GM18861 (cell line): ENCODE measurements at regions not wholly inside any gene's neighbourhood (a gene's known extent, or its start where the extent isn't known, plus 50 kb on each side); places are given as distances from the start of the nearest gene placed in this dataset.

Source experiments
- ATAC-seq: cut with Tn5 transposase; IDR thresholded peaks from one replicate; pipeline ENCODE4 v1.9.1; 2021; ENCODE audit not compliant: unreplicated experiment

- ATAC-seq: no peak
Measured at GRCh38 chrX:114332766-114333165, 251.1 kb upstream of the HTR2C start.

GRCh38 chrX:114334473-114334982, 249.4 kb upstream of the HTR2C start:
- no peak for ATAC-seq

- ATAC-seq: no peak
Measured at GRCh38 chrX:114338870-114339269, 245.0 kb upstream of the HTR2C start.

DNA sequence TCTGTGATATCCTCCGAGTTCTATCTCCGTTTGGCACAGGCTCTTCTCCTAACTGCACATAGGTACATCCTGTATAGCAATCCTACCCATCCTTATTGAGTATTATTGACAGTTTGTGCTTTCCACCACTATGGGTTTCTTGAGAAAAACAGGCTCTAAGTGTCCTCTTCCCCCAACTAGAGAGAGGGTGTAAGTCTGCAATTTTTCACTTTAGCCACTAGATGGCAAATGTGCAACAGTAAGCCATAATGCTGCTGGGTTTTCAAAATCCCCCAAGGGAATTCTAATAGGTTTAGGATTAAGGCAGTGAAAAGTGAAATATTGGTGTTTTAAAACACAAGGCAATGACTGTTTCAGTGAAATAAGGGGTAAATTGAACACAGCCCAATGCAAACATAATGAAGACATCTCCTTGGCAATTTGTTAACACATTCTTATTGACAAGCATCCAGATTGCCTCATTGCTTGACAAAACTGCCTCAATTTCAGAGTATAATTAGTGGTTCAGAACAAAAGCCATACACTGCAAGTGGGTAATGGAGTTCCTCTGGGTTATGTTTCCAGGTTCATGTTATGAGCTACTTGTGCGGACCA, 239.0 kb upstream of the HTR2C start:
- peak; percentile 96 for ATAC-seq

- no peak for ATAC-seq
Measured at GRCh38 chrX:114361076-114361725, 222.7 kb upstream of the HTR2C start.

- no peak for ATAC-seq
Measured at GRCh38 chrX:114363346-114363745, 220.5 kb upstream of the HTR2C start.

DNA sequence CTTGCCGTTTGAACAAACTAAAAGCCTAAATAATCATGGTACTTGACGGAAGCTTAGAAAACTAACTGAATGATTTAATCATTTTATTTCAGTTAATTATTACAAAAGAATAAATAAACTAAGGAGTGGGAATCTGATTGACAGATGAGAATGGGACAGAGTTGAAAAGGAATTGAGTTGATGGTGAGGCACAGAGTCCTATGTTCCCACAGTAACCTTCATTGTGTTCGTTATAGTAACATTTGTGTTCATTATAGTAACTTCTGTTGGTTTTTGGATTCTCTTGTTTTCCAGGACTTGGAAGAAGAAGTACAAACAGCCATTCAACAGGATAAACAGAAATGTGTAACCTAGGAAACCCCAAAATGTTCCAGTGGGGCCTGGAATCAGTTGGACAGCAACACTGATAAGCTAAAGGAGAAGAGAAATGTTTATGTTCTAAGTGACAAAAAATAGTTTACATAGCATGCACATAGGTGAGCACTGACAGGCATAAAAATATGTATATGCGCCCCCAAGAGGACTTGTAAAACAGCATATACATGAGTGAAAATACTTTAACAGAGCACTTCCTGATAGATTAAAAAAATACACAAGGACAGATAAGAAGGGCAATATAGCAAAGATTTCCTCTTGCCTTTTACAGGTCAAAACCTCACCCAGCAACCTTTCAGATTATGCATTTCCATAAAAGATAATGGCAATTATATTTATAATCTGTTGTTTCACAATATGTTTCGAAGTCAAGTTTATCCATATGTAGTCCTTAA, 218.6 kb upstream of the HTR2C start:
- ATAC-seq: no peak

GRCh38 chrX:114372937-114373336, 210.9 kb upstream of the HTR2C start:
- no peak for ATAC-seq

GRCh38 chrX:114390251-114390796, 193.6 kb upstream of the HTR2C start:
- no peak for ATAC-seq
